Right hindlimb (tissue), 1 donor: ENCODE measurements at regions not wholly inside any gene's neighbourhood (a gene's known extent, or its start where the extent isn't known, plus 50 kb on each side); places are given as distances from the start of the nearest gene placed in this dataset.
"Not testable (repeated sequence)": the region's sequence is repeated elsewhere in the genome, so short reads cannot be mapped to it uniquely, and the experiment has no call there.

Source experiments
- DNase-seq: peaks from one replicate; pipeline ENCODE4 v3.0.0-alpha.2; 2018

DNA sequence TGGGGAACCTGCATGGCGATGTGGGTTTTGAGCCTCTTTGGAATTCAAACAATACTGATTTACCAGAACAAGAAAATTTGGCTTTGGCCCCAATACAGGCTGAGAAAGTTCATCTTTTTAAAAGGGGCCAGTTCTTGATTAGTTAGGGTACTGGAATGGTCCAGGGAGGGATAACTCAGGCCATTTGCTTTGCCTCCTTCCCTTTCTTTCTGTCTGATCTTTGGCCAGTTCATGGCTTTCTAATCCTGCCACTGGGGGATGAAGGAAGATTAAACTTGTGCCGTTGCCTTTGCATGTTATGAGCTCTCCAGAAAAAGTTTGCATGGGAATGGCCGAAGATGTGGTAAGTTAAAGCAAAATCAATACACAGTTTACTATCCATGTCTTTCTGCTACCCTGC, 78.4 kb downstream of the ADAMTS15 start:
- DNase-seq = no peak

DNA sequence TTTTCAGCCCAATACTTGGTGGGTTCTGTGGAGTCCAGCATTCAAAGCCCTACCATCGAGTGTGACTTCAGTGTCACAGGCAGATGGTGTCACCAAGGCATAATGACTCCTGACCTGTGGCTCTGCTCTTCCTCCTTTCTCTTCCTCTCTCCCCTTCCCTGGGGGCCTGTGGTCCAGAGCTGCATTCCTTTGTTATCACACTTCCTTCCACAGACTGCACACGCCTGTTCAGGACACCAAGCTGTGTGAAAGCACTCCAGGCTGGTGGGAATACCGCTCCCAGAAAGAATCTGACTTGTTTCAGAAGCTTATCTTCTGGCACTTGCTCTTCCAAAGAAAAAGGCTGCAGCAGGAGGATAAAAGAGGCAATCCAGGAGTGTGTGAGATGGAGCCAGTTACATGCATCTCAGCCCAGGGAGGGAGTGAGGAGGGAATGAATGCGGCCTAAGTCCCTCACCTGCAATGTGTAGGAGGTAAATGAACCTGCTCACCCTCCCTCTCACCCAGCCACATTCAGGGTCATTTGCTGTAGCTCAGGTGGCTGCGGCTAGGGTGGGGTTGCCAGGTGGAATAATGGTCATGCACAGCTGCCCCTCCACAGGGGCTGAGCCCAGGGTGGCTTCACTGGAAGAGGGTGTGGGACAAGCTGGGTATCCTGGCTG, 79.3 kb downstream of the ADAMTS15 start:
- no peak for DNase-seq

DNA sequence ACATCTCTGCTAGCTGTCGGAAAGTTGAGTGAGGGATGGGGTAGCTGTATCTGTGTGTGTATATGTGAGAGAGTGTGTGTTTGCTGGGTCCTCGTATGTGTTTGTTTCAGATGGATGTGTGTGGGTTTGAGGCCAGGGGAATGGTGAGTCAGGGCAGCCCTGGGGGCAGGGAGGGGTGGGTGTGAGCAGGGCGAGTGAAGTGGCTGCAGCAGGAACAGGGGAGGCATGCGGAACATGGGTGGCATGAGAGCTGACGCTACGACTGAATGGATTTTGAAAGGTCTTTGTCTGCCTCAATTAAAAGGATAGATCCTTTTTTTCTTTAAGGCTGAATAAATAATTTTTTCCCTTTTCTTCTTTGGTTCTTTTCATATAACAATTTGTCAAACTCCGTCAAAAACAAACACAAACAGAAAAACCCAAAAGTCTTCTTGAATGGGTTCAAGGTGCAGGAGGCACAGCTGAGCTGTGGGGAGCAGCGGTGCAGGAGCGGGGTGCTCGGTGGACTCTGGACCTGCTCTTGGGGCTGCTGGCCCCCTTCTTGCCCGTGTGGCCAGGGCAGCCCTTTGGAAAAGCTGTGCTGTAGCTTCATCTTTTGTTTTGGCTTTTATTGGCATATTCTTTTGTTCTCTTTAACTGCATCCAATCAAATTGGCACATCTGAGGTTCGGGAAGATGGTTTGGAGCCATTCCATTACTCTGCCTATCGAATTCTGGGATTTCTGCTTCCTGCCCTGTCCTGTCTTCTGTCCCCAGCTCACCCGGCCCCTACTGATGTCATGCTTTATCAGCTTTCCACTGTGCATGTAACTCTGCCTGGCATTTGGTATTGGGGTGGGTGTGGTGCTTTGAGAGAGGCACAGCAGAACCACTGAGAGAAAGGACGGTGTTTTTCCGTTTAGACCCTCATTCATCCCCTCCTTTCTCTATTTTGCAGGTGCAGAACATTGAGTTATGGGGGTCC, 80.1 kb downstream of the ADAMTS15 start:
- no peak for DNase-seq

DNA sequence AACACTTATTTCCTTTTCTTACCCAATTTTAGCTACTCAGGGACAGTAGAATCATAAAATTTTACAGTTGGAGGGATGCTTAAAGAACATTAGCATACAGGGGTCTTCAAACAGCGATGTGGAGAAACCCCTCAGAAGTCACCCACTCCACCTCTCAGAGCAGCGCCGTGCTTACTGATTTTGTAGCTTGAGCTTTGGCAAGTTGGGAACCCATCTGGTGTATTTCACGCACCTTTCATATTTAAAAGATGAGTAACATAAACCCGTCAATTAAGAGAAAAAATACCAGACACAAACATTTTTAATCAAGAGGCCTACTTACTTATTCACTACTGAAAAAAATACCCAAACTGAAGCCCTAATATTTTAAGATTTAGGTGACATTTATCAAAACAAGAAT, 80.9 kb downstream of the ADAMTS15 start:
- DNase-seq = no peak

DNA sequence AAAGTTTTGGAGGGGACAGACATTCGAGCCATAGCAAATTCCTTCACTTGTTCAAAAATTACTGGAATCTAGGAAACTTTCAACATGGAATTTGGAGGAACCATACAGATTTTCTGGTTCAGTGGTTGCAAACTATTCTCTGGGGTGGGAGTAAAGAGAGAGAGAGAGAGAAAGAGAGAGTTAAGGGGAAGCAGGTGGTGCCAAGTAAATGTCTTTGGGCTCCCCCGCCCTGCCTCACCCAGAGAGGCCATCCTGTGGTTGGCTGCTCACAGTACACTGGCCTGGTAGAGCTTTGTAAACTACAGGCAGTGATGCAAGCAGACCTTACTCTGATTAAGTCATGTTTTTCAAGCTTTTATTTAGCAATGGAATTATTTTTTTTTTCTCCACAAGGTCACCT, 82.6 kb downstream of the ADAMTS15 start:
- DNase-seq = no peak

DNA sequence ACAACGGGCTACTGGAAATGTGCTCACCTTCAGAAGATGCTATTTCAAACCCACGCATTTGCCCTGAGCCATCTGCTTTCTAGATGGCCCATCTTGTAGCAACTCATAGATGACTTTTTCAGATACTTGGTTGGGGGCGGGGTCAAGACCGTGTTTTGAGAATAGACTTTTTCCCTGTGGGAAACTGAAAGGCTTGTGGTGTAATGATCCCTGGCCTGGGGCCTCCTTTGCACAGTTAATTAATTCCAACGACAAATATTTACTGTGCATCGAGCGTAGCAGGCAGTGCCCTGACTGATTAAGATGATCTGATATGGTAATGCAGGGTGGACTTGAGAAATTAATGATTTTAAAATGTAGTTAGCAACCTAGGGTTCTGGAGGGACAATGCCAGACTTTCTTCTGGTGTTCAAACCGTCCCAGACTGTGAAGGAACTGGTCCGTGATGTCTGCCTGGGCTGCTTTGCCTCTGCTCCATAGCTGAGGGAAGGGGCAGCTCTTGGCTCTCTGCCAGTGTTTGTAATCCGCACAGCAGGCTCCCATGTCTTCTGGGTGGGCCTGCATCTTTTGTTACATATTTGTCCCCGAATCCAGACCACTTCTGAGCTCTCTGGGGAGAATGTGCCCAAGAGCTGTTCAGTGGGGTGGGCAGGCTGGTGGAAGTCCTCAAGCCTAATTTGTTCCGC, 84.8 kb downstream of the ADAMTS15 start:
- DNase-seq = no peak

DNA sequence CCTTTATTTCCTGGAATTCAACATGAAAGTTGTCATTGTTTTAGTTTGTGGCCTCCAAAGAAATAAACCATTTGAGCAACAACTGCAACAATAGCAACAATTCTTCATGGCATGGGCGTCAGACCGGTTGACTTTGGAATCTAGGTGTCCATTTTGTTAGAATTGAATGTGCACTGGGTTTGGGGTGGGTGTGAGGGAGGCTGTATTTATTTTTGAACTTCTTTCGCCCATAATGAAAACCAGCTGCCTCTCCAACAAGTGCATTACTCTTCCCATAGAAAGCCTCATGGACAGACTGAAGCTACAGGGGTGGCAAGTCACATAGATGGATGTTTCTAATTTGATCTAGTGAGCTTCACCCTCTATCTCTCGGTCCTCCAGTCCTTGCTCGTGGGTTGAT, 85.4 kb downstream of the ADAMTS15 start:
- no peak for DNase-seq

DNA sequence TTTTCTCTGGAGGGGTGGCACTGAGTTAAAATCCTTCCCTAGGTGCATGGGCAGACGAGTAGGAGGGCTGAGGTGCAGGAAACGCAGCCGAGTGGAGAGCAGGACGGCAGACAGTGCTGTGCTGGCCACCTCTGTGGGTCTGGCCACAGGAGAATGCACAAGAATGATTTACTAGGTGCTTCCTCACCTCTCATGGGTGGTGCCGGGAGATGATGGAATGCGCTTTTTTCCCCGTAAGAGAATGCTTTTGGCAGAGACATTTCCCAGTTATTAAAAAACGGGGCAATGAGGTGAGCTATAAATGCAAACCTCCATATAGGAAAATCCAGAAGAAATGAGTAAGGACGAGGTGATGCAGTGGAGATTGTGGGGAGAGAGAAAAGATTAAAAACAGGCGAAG, 86.1 kb downstream of the ADAMTS15 start:
- no peak for DNase-seq

DNA sequence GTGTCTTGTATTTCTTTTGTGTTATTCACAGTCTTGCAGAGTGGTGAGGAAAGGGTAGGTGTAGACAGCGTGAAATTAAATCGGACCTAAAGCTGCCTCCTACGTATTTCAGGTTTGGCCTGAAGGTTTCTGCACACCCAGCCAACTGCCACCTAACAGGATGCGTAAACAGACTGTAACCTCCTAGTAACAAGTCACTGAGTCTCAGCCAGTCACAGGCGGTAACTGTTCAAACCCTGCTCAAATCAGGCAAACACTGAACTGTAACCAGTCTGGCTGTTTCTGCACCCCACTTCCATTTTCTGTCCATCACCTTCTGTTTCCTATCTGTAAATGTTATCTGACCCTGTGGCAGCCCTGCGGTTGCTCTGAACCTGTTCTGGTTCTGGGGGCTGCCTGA, 87.1 kb downstream of the ADAMTS15 start:
- no peak for DNase-seq

DNA sequence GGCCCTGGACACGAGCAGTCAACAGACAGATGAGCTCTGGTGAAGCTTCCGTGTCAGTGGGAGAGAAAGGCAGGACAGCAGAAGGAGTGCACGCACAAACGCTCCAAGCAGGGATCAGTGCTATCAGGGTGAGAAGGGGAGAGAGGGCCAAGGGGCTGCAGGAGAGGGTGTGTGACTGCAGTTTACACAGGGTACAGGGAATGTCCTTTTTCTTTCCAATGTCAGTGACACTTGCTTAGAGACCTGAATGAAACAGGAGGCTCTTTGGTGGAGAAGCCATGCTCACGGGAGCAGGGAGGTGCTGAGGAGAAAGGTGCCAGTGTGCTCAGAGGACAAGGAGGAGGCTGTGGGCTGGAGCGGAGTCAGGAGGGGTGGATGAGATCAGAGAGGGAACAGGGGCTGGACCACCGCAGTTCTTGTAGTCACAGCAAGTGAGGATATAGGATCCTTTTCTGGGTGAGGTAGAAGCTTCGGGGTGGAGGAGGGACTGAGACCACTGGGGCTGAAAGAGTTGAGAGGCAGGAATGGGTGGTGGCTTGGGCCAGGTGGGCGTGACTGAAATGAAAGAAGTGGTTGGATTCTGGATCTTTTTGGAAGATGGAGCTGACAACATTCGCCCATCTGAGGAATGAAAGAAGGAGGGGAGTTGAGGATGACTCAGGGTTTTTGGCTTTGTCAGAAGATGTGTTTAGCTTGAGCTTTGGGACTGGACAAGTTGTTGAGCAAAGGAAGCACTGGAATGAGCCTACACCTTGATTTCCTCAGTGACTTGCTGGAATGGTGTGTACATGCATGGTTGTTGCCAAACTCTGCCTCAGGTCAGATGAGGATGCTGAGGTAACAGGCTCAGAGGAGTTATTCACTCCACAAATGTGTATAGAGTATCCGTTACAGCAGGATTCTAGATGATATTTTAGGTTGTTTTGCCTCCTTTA, 87.9 kb downstream of the ADAMTS15 start:
- no peak for DNase-seq

DNA sequence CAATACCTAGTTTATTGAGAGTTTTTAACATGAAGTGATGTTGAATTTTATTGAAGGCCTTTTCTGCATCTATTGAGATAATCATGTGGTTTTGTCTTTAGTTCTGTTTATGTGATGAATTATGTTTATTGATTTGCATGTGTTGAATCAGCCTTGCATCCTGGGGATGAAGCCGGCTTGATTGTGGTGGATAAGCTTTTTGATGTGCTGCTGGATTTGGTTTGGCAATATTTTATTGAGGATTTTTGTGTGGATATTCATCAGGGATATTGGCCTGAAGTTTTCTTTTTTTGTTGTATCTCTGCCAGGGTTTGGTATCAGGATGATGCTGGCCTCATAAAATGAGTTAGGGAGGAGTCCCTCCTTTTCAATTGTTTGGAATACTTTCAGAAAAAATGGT, 91.2 kb downstream of the ADAMTS15 start:
- DNase-seq = not testable (repeated sequence)

DNA sequence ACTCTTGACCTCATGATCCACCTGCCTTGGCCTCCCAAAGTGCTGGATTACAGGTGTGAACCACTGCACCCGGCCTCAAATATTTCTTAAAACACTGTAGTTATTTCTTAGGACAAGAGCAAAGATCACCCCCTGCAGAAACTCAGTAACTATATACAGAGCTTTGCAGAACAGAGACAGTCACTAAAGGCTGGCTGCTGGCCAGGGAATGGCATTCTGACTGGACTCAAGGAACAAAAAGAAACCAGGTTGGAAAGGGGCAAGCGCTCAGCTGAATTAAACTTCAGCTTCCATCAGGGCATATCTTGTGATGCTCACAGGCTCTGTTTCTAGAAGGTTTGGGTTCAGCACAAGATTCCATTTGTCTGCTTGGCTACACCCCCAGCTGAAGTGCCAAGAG, 95.8 kb downstream of the ADAMTS15 start:
- no peak for DNase-seq

DNA sequence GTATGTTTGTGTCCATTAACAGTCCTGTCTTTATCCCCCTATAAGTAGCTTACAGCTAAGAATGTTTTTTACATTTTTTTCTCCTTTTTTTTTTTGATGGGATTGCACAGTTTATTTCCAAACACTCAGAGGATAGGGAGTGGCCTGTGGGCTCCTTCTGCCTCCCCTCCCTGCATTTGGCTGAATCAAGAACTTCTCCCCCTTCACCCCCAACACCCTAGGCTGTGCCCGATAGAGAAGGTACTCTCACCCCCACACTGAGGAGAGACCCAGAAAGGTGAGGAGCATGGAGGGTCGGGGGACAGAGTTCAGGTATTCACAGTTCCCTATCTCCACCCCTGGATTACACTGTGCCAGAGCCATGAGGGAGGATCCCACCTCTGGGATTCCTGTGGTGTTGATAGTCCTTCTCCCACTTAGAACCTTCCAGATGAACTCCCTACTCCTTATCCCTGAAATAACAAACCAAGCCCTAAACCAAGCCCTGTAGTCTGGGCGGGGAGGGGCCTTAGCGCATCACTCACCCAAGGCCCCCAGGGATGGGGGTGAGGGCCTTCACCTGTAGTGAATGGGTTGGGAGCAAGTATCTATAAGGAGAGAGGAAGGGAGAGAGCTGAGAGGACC, 97.1 kb downstream of the ADAMTS15 start:
- no peak for DNase-seq

DNA sequence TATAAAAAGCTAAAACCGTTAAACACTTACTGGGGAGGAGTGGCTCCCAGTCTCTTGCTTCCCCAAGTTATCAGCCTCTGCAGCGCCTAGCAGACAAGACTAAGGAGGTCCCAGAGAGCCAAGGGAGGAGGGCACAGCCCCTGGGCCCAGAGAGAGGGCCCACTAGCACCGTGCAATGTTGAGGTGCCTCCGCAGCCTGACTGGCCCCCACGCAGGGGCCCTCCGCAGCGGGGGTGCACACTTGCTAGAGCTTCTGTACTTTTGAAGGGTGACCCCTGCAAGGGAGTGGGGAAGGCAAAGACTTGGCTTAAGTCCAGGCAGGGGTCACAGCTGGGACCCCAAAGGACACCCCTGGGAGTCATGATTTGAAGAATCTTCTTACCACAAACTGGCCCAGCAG, 98.0 kb downstream of the ADAMTS15 start:
- no peak for DNase-seq

DNA sequence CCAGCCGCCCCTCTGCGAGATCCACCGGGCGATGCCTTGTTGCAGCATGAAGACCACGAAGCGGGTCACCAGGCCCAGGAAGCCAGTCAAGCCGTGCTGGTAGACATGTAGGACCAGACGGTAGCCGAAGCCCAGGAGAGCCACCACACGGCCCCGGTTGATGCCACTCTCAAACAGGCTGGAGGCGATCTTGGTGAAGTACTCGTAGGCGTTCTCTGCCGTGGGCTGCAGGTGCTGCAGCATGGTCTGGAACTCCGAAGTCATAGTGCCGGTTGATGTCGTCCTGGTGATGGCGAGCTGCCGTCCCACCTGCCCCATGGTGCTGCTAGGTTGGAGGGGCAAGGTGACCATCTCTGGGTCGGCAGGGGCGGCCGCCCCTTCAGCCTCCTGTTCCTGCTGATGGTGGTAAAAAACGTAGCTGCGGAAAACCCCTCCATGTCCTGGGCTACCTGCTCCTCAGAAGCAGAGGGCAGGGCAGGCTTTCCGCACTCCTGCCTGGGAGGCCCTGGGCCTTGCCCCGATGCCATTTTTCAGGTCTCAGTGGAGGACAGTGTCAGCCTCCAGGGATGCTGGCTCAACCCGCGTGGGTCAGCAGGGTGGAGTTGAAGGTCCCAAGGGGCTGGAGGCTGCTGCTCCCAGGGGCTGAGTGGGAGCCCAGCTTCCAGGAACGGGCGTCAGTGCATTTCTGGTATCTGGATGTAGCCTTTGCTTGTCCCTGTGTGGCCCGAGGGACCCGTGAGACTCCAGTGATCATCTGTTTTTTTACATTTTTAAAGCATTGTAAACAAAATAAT, 98.7 kb downstream of the ADAMTS15 start:
- no peak for DNase-seq

DNA sequence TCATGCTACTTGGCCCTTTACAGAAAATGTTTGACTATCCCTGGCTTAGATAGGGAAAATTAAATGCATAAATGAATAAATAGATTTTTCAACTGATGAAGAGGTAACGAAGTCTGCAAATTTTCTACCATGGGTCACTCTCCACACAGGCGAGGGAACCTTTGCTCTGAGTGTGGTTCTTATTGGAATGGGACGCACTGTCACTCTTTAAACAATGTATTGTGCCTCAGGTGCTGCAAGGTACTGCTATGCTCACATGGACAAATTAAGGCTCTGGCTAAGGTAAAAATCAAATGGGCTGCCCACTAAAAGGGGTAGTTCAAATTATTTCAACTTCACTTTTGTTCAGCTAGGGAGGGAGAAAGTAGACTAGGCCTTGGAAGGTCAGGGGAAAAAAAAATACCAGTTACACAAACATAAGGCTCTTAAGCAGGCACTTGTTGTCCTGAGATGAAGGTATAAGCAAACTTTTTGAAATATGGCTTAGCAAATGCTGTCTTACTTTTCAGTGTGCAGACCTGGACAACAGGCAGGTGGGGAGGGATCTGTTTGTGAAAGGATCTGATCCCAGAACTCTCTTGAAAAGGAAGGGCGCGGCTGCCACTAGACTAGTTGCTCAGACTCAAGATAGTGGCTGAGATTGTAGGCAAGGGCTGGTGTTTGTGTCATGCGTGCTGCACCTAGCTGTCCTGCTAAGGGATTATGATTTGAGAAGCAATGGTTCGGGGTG, 99.5 kb downstream of the ADAMTS15 start:
- no peak for DNase-seq

DNA sequence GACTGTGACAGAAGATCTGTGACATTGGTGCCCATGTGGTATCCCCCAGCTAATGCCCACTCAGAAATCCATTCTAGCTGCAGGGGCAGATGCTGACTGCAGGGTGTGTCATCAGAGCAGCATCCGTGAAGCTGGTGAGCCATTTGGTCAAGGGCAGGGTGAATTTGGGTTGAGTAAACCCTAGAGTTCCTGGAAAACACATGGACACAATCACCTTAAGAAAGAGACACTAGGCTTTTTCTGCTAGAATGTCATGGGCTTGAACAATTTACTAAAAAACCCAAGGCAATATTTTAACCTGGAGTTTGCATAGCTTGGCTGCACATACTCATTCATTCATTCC, 100.0 kb downstream of the ADAMTS15 start:
- no peak for DNase-seq

DNA sequence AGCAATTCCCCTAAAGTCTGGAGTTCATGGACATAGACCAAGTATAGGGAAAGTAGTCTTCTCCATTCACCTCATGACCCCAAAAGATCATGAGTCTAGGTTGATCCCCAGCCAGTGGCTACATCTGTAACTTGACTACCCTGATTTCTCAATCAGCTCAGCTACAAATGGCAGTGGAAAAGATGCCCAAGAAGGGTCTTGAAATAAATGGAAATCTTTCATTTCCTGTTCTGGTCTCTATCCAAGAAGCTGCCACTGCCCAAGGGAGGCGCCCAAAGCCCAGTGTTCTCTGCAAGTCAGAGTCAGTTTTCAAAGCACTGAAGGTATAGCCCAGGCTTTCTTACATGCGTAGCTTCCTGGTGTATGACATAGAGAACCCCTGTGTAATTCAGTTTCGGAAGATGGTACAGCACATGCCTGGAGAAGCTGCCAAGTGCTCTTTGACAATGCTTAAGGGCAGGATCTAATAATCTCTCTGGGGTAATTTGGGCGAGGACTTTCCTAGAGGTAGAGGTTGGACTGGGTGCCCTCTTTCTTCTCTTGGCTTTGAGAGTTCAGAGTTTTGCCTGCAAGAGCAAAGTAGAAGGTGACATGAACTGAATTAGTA, 101.1 kb downstream of the ADAMTS15 start:
- no peak for DNase-seq

DNA sequence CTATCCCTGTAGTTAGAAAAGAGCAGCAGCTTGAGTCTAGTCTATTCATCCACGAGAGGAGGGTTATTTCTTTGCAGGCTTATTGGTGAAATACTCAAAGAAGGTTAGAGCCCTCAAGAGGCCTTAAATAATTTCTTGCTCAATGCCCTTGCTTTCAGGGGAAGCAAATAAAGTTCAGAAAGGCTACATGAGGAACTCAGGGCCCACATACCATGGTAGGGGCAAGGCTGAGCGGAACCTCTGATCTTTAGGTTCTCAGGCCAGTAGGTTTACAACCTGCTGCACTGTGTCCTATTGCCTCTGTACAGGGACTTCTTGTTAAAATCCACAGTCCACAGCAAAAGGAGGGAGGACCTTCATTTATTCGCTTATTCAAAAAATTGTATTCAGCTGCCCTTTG, 101.7 kb downstream of the ADAMTS15 start:
- DNase-seq = no peak

DNA sequence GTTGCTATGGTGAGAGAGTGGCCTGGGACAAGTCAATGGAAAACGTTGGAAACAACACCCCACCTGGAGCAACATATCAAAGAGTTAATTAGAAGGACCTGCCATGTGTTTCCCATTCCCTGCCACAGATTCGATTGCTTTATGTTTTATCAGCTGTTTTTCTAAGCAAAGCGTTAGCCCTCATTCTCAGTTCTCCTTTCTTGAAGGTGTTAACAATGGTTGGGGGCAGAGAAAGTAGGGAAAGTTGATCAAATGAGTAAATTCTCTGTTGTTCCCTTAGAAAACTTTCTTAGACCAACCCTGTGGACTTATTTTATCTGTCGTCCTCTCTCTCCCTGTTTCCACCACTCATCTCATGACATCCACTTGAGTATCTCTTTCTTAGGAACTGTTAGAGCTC, 102.5 kb downstream of the ADAMTS15 start:
- no peak for DNase-seq
